Stimulated activated CD8-positive, alpha-beta memory T cell treated with anti-CD3 and anti-CD28 coated beads, Interleukin-12 subunit alpha, Interleukin-12 subunit beta, amount 100 ng/mL, for 4 hours (primary cell): ENCODE measurements at regions not wholly inside any gene's neighbourhood (a gene's known extent, or its start where the extent isn't known, plus 50 kb on each side); places are given as distances from the start of the nearest gene placed in this dataset.
"Not testable (repeated sequence)": the region's sequence is repeated elsewhere in the genome, so short reads cannot be mapped to it uniquely, and the experiment has no call there.

Source experiments
- DNase-seq: peaks from one replicate; pipeline ENCODE4 v3.0.0-alpha.2; 2020; ENCODE audit warnings: low read depth

DNA sequence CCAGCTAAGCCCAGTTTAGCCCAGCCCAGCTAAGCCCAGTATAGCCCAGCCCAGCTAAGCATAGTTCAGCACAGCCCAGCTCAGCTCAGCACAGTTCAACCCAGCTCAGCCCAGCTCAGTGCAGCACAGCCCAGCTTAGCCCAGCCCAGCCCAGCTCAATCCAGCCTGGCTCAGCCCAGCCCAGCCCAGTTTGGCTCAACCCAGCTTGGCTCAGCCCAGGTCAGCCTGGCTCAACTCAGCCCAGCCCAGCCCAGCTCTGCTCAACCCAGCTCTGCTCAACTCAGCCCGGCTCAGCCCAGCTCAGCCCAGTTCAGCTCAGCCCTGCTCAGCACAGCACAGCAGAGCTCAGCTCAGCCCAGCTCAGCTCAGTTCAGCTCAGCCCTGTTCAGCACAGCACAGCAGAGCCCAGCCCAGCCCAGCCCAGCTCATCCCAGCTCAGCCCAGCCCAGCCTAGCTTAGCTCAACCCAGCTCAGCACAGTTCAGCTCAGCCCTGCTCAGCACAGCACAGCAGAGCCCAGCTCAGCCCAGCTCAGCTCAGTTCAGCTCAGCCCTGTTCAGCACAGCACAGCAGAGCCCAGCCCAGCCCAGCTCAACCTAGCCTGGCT, 330.9 kb downstream of the TMEM121 start:
- DNase-seq, result no peak

DNA sequence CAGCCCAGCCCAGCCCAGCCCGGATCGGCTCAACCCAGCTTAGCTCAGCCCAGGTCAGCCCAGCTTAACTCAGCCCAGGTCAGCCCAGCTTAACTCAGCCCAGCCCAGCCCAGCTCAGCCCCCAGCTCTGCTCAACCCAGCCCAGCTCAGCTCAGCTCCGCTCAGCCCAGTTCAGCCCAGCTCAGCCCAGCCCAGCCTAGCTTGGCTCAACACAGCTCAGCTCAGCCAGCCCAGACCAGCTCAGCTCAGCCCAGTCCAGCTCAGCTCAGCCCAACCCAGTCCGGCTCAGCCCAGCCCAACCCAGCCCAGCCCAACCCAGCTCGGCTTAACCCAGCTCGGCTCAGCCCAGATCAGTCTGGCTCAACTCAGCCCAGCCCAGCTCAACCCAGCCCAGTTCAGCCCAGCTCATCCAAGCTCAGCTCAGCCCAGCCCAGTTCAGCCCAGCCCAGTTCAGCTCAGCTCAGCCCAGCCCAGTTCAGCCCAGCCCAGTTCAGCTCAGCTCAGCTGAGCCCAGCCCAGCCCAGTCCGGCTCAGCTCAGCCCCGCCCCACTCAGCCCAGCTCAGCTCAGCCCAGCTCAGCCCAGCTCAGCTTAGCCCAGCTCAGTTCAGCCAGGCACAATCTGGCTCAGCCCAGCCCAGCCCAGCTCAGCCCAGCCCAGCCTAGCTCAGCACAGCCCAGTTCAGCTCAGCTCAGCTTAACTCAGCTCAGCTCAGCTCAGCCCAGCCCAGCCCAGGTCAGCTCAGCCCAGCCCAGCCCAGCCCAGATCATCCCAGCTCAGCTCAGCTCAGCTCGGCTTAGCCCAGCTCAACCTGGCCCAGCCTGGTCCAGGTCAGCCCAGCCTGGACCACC, 331.7 kb downstream of the TMEM121 start:
- no peak for DNase-seq

DNA sequence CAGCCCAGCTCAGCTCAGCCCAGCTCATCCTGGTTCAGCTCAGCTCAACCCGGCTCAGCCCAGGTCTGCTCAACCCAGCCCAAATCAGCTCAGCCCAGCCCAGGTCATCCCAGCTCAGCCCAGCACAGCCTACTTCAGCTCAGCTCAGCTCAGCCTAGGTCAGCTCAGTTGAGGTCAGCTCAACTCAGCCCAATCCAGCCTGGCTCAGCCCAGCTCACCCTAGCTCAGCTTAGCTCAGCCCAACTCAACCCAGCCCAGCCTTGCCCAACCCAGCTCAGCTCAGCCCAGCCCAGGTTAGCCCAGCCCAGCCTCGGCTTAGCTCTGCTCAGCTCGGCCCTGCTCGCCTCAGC, 332.3 kb downstream of the TMEM121 start:
- DNase-seq, result no peak

DNA sequence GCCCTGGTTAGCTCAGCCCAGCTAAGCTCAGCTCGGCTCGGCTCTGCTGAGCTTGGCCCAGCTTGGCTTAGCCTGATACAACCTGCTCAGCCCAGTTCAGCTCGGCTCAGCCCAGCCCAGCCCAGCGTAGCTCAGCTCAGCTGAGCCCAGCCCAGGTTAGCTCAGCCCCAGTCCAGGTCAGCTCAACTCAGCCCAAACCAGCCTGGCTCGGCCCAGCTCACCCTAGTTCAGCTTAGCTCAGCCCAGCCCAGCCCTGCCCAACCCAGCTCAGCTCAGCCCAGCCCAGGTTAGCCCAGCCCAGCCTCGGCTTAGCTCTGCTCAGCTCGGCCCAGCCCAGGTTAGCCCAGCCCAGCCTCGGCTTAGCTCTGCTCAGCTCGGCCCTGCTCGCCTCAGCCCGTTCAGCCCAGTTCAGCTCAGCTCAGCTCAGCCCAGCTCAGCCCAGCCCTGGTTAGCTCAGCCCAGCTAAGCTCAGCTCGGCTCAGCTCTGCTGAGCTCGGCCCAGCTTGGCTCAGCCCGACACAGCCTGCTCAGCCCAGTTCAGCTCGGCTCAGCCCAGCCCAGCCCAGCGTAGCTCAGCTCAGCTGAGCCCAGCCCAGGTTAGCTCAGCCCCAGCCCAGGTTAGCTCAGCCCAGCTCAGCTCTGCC, 332.8 kb downstream of the TMEM121 start:
- not testable (repeated sequence) for DNase-seq

DNA sequence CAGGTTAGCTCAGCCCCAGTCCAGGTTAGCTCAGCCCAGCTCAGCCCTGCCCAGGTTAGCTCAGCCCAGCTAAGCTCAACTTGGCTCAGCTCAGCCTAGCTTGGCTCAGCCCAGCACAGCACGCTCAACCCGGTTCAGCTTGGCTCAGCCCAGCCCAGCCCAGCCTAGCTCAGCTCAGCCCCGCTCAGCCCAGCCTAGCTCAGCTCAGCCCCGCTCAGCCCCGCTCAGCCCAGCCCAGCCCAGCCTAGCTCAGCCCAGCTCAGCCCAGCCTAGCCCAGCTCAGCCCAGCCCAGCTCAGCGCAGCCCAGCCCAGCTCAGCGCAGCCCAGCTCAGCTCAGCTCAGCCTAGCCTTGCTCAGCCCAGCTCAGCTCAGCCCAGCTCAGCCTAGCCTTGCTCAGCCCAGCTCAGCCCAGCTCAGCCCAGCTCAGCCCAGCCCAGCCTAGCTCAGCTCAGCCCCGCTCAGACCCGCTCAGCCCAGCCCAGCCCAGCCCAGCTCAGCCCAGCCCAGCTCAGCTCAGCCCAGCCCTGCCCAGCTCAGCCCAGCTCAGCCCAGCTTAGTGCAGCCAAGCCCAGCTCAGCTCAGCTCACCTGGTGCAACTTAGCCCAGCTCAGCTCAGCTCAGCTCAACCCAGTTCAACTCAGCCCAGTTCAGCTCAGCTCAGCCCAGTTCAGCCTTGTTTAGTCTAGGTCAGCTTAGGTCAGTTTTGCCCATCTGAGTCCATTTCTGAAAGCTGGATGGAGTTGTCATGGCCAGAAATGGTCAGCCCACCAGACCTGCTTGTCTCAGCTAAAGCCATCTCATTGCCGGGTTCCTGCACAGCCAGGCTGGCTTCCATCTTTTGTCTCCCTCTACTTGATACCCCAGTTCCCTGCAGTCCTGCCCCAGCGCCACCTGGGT, 333.6 kb downstream of the TMEM121 start:
- no peak for DNase-seq

DNA sequence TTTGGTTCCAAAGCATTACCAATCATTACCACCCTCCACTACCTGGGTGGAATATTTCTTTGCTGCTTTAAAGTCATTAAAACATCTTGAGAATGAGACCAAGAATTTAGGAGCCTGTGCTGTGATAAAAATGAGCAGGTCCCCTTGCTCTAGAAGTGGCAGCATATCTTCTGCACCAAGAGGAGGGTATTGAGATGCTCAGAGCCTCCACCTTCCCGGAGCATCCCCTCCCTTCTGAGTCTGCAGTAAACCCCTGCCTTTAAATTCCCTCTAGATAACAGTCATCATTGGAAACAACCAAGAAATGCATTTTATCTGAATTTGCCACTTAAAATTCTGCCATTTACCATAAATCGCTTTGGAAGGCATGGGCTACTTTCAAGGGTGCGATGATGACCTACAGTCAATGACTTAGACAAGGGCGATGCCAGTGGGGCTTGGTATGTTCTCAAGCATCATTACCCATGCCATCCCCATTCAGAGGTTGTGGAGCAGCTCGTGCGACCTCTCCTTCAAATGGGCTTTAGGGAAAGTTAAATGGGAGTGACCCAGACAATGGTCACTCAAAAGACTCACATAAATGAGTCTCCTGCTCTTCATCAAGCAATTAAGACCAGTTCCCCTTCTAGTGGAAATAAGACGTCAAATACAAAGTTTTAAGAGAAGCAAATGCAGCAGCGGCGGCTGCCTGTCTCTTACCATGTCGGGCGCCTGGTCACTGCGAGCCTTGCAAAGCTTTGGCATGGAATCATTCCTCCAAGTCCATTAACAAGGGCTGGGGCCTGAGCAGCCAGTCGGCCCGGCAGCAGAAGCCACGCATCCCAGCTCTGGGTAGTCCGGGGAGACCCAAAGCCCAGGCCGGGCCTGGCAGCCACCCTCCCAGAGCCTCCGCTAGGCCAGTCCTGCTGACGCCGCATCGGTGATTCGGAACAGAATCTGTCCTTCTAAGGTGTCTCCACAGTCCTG, 334.5 kb downstream of the TMEM121 start:
- no peak for DNase-seq

DNA sequence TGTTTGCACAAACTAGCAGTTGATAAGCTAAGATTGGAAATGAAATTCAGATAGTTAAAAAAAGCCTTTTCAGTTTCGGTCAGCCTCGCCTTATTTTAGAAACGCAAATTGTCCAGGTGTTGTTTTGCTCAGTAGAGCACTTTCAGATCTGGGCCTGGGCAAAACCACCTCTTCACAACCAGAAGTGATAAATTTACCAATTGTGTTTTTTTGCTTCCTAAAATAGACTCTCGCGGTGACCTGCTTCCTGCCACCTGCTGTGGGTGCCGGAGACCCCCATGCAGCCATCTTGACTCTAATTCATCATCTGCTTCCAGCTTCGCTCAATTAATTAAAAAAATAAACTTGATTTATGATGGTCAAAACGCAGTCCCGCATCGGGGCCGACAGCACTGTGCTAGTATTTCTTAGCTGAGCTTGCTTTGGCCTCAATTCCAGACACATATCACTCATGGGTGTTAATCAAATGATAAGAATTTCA, 335.6 kb downstream of the TMEM121 start:
- no peak for DNase-seq

DNA sequence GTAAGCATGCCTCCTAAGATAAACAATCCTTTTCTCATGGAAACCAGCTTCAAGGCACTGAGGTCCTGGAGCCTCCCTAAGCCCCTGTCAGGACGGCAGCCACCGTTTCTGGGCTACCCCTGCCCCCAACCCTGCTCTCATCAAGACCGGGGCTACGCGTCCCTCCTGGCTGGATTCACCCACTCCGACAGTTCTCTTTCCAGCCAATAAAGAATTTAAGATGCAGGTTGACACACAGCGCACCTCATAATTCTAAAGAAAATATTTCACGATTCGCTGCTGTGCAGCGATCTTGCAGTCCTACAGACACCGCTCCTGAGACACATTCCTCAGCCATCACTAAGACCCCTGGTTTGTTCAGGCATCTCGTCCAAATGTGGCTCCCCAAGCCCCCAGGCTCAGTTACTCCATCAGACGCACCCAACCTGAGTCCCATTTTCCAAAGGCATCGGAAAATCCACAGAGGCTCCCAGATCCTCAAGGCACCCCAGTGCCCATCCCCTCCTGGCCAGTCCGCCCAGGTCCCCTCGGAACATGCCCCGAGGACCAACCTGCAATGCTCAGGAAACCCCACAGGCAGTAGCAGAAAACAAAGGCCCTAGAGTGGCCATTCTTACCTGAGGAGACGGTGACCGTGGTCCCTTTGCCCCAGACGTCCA, 336.3 kb downstream of the TMEM121 start:
- DNase-seq, result no peak

DNA sequence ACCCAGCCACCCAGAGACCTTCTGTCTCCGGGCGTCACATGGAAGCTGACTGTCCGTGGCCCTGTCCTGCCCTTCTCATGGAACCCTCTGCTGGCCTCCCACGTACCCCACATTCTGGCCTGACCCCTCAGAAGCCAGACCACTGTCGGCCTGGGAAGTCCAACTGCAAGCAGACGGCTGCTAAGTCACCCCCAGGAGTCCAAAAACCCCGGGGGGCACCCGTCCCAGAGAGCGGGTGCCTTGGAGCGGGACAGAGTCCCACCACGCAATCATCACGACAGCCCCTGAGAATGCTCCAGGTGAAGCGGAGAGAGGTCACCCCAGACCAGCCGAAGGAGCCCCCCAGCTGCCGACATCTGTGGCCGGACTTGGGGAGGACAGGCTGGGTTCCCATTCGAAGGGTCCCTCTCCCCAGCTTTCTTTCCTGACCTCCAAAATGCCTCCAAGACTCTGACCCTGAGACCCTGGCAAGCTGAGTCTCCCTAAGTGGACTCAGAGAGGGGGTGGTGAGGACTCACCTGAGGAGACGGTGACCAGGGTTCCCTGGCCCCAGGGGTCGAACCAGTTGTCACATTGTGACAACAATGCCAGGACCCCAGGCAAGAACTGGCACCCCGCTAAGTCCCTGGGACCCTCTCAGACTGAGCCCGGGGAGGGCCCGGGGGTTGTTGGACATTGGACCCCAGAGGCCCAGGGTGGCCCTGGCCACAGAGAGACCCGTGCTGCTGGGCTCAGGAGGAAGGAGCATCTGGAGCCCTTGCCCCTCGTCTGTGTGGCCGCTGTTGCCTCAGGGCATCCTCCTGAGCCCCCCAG, 337.1 kb downstream of the TMEM121 start:
- DNase-seq, result no peak

DNA sequence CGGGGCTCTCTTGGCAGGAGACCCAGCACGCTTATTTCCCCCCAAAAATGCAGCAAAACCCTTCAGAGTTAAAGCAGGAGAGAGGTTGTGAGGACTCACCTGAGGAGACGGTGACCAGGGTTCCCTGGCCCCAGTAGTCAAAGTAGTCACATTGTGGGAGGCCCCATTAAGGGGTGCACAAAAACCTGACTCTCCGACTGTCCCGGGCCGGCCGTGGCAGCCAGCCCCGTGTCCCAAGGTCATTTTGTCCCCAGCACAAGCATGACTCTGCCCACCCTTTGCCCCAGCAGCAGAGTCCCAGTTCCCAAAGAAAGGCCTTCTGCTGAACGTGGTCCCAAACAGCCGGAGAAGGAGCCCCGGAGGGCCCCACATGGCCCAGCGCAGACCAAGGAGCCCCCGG, 337.7 kb downstream of the TMEM121 start:
- DNase-seq, result no peak

DNA sequence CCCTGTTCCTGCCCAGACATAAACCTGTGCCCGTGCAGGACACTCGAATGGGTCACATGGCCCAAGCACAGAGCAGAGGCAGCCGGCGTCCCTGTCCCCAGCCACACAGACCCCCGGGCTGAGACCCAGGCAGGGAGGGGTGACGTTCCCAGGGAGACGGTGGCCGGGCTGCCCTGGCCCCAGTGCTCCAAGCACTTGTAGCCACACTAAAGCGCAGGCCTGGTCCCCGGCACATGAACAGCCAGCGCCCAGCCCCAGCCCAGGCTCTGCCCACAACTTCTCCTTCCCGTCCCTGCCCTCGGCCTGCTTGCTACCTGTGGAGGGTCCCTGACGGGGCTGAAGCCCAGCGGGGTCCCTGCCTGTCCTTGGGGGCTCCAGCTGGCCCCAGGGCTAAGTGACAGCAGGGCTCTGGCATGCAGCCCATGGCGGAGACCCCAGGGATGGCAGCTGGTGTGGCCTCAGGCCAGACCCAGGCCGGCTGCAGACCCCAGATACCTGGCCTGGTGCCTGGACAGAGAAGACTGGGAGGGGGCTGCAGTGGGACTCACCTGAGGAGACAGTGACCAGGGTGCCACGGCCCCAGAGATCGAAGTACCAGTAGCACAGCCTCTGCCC, 338.4 kb downstream of the TMEM121 start:
- DNase-seq, result no peak

DNA sequence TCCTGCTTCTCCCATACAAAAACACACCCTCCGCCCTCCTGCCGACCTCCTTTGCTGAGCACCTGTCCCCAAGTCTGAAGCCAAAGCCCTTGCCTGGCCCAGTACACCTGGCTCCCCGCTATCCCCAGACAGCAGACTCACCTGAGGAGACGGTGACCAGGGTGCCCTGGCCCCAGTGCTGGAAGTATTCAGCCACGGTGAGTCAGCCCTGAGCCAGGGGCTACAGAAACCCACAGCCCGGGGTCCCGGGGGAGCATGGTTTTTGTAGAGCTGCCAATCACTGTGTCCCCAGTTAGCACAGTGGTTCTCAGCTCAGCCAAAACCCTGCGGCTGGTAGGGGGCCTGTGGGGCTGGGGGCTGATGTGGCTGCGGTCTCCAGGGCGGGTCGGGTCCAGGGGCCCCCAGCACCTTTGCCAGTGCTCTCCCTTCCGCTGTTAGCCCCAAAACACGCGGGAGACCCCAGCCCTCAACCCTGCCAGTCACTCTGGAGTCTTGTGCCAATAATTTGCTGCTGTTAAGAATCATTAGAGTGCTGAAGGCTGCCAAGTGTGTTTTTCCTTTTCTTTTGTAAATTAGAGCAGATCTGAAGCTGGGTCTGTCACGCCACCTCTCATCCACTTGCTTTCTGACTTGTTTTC, 339.0 kb downstream of the TMEM121 start:
- no peak for DNase-seq

DNA sequence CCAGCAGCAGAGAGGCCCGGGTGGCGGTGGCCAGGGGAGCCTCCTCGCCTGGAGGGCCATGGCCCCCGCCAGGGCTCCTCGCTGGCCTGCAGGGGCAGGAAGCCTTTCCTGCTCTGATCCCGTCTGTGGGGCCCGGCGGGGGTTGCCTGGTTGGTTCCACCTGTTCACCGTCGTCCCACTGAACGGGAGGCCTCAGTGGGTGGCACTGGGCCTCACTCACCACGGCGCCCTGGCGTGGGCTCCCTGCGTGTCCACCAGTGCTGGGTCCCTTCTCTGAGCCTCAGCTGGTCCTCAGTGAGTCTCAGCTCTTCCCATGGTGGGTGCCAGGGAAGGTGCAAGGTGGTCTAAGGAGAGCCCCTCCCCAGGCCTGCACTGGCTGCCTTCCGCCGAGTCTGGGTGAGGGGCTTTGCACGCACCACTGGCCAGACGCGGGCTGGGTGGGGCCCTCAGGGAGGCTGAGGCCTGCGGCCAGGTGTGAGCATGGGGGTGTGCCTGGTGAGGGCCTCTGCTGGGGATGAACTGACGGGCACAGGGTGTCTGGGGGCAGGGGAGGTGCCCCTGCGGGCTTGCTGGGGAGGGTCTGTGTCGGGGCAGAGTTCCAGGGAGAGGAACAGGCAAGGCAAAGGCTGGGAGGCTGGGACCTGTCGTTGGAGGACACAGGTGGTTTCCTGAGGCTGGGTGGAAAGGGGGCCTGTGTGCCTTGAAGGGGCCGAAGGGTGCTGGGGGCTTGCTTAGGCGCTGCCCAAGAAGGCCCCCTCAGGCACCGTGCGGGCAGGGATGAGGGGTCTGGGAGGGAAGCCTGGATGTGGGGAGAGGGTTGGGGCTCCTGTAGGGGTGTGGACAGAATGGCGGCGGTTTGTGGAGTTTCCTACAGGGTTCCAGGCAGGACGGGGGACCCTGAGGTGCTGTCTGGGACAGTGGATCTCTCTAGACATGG, 339.8 kb downstream of the TMEM121 start:
- no peak for DNase-seq

DNA sequence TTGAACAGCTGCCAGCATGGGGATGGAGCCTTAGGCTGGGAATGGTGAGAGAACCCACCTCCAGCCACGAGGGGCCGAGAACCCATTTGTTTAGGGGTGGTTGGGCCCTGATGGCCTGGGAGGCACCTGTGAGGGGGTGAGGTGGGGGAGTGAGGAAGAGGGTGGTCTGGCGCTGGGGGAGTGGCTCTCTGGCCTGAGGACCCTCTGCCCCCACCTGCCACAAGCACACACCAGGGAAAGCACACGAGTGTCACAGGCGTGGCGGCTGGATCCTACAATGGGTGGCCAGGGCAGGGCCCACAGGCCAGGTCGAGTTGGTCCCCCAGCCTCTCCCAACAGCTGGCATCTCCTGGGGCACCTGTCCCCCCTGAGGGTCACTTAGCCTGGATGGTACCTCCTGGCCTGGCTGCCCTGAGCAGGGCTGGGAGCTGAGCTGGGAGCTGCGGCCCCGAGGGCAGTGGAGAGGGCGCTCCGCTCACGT, 340.5 kb downstream of the TMEM121 start:
- DNase-seq, result no peak

DNA sequence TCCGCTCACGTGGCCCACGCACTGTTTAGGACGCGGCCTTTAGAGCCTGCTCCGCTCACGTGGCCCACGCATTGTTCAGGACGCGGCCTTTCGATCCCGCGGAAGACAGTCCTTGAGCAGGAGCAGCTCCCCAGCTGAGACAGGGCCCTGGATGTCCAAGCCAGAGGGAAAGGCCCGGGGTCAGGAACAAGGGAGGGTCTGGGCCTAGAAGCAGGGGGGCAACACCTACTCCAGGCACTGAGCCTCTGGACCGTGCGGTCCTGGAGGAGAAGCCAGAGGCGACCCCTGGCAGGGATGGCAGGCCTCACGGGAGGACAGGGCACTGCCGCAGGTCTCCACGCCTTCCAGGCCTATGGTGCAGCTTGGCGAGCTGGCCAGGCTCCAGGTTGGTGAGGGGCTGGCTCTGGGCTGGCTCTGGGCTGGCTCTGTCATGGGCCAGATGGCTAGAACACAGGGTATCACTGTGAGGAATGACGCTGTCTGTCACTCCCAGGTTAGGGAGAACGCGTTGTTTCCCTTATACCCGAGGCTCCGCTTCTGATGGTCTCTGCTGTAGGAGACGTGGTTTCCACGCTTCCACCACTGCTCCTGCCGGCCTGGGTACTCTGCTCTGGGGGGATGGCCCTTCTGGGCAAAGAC, 341.7 kb downstream of the TMEM121 start:
- no peak for DNase-seq

DNA sequence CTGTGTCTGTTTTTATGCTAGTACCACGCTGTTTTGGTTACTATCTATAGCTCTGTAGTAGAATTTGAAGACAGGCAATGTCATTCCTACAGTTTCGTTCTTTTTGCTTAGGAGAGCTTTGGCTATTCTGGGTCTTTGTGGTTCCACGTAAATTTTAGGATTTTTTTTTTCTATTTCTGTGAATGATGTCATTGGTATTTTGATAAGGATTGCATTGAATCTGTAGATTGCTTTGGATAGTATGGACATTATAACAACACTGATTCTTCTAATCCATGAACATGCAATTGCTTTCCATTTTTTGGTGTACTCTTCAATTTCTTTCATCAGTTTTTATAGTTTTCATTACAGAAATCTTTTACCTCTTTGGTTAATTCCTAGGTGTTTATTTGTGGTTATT, 345.2 kb downstream of the TMEM121 start:
- DNase-seq, result no peak
